ENCODE measurements at regions not wholly inside any gene's neighbourhood (a gene's known extent, or its start where the extent isn't known, plus 50 kb on each side); places are given as distances from the start of the nearest gene placed in this dataset.

- TF ChIP-seq CTCF (IDR thresholded peaks at IDR 0.05) (no peak), POLR2A (IDR thresholded peaks at IDR 0.05) (no peak)
Observed at GRCh38 chr19:31064491-31064890, 284.7 kb downstream of the TSHZ3 start.

Measured in body of pancreas (tissue), 4 donors.